ENCODE measurements at regions not wholly inside any gene's neighbourhood (a gene's known extent, or its start where the extent isn't known, plus 50 kb on each side); places are given as distances from the start of the nearest gene placed in this dataset.

DNA sequence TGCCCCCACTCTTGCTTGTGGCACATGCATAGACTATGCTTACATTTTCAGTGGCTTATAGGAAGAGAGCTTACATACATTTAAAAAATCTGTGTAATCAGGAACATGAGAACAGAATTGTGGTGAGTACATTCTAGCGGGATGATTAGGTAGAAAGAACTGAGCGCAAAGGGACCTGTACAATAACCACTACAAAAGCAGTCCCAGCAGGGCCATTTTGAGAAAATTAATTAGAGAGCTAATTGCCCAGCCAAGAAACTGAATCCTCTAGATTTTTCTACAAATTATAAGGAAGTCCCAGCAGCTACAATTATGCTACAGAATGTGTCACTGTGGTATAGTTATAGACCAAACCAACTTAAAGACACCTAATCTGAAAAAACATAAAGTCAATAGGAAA lies 105.6 kb upstream of the TNFAIP3 start:
- TF ChIP-seq, protein P1, sequence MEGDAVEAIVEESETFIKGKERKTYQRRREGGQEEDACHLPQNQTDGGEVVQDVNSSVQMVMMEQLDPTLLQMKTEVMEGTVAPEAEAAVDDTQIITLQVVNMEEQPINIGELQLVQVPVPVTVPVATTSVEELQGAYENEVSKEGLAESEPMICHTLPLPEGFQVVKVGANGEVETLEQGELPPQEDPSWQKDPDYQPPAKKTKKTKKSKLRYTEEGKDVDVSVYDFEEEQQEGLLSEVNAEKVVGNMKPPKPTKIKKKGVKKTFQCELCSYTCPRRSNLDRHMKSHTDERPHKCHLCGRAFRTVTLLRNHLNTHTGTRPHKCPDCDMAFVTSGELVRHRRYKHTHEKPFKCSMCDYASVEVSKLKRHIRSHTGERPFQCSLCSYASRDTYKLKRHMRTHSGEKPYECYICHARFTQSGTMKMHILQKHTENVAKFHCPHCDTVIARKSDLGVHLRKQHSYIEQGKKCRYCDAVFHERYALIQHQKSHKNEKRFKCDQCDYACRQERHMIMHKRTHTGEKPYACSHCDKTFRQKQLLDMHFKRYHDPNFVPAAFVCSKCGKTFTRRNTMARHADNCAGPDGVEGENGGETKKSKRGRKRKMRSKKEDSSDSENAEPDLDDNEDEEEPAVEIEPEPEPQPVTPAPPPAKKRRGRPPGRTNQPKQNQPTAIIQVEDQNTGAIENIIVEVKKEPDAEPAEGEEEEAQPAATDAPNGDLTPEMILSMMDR (conservative IDR thresholded peaks at IDR 0.05; ENCODE audit: low read depth, low read length), result no peak
- no peak for TF ChIP-seq POLR2A (IDR thresholded peaks at IDR 0.05; ENCODE audit: low read depth, low read length)
- no peak for TF ChIP-seq CEBPB (IDR thresholded peaks at IDR 0.05; ENCODE audit: low read depth, low read length)
- TF ChIP-seq RAD21 (IDR thresholded peaks at IDR 0.05; ENCODE audit: low read length), result no peak
- TF ChIP-seq MAFK (IDR thresholded peaks at IDR 0.05; ENCODE audit: low read depth, low read length), result no peak
- no peak for TF ChIP-seq MXI1 (IDR thresholded peaks at IDR 0.05; ENCODE audit: borderline replicate concordance, low read depth, low read length)
- no peak for TF ChIP-seq RCOR1 (IDR thresholded peaks at IDR 0.05; ENCODE audit: insufficient replicate concordance, low read length)
- TF ChIP-seq NFE2L2 (IDR thresholded peaks at IDR 0.05; ENCODE audit: low read depth, low read length), result no peak
